Stimulated activated CD4-positive, alpha-beta T cell treated with anti-CD3 and anti-CD28 coated beads, Interleukin-15, amount 100 ng/mL, for 1 hour (primary cell): ENCODE measurements at regions not wholly inside any gene's neighbourhood (a gene's known extent, or its start where the extent isn't known, plus 50 kb on each side); places are given as distances from the start of the nearest gene placed in this dataset.
"Not testable (repeated sequence)": the region's sequence is repeated elsewhere in the genome, so short reads cannot be mapped to it uniquely, and the experiment has no call there.

Source experiments
- DNase-seq, 2 donors: peaks; one replicate each; pipeline ENCODE4 v3.0.0-alpha.2; 2020; ENCODE audit warnings: low read depth in 1 of 2, low spot score in 1 of 2

- DNase-seq: no peak
Measured at GRCh38 chr4:54571293-54572151, 86.2 kb upstream of the KIT start.

GRCh38 chr4:54572152-54572542, 85.6 kb upstream of the KIT start:
- no peak for DNase-seq

DNA sequence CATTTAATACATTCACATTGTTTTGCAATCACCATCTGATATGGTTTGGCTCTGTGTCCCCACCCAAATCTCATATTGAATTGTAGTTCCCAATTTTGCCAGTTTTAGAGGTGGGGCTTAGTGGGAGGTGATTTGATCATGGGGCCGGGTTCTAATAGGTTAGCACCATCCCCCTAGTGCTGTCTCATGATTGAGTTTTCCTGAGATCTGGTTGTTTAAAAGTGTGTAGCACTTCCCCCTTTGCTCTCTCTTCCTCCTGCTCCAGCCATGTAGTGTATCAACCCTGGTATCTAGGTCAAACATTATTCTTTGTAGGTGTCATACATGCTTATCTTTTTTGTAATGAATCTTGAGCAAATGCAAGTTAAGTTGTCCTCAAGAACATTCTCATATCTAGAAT, 83.3 kb upstream of the KIT start:
- no peak for DNase-seq

DNA sequence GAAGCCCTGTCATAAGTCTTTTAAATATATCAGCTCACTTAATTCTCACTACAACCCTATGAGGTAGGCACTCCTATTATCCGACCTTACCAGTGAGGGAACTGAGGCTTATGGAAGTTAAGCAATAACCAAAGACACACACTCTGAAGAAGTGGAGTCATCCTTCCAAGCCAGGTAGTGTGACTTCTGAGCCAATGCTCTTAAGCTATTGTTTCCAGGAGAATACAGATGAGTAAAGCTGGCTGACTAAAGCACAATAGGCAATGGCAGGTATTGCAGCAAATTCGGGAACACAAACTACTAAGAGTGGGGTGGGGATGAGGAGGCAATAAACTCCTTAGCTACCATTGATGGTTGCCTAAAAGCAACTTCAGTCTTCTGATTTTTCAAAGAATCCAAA, 81.8 kb upstream of the KIT start:
- no peak for DNase-seq

DNA sequence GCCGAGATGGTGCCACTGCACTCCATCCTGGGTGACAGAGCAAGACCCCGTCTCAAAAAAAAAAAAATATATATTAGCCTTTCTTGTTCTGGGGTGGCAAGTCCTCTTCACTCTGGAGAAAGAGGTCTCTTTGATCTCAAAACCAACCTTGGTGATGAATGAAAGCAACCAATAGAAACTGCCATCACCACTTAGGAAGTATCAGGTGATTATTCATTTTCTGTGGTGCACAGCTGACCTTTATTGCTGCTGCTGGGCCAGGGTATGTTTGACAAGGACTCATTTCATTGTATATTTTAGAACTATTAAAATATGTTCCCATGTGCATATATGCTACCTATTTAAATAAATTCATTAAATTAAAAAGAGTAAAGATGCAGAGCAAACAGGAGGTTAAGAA, 76.0 kb upstream of the KIT start:
- DNase-seq: no peak

GRCh38 chr4:54585321-54586000, 72.3 kb upstream of the KIT start:
- DNase-seq: no peak

DNA sequence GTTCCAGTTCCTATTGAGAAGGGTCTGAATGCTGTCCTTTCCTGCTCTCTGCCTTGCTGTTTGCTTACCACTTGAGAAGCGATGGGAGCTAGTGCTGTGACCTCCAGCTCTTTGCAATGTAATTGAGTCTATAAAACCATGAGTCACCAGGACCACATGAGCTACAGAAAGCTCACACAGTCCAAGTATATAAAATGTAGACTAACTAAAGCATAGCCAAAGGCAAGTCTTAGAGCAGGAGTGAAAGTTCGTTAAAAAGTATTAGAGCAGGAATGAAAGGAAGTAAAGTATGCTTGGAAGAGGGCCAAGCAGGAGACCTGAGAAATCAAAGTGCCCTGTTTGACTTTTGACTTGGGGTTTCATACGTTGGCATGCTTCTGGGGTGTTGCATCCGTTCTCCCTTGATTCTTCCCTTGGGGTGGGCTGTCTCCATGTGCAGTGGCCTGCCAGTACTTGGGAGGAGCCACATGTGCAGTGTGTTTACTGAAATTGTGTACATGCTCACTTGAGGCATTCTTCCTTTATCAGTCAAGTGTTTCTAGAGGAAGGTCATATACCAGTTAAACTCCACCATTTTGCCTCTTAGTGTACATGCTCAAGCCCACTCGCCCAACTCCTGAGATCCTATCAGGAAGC, 71.3 kb upstream of the KIT start:
- DNase-seq: no peak

DNA sequence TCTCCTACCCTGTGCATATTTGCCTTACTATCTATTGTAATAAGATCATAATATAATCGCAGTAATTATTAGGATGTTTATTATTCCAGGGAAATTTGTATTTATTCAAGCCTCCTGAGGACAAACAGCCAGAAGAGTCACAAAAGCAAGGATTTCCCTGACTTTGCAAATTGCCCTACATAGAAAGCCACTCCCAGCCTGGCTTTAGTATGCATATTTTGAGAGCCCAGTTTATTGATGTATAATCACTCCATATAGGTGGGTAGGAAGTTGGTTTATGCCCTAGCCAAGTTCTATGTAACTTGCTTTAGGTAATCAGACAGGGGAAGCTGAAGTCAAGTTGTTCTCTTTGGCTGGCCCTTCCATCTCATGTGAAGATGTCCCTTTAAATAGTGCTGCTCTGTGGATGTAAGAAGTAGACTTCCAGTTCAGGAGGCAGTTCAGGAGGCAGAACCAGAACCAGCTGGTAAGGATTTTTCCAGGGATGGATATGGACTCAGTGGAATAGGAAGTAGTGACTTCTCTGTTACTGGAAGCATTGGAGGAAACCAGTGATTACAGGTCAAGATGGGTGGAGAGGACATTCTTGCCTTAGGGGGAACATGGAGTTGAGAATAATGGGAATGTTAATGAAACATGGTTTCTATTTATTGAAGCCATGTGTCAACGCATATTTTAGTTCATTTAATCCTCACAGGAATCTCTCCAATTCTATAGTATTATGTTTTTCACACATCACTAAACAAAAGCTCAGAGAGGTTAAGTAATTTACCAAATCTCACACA, 70.5 kb upstream of the KIT start:
- no peak for DNase-seq

GRCh38 chr4:54588404-54588803, 69.4 kb upstream of the KIT start:
- DNase-seq: no peak

- DNase-seq: no peak
Measured at GRCh38 chr4:54589586-54589985, 68.2 kb upstream of the KIT start.

DNA sequence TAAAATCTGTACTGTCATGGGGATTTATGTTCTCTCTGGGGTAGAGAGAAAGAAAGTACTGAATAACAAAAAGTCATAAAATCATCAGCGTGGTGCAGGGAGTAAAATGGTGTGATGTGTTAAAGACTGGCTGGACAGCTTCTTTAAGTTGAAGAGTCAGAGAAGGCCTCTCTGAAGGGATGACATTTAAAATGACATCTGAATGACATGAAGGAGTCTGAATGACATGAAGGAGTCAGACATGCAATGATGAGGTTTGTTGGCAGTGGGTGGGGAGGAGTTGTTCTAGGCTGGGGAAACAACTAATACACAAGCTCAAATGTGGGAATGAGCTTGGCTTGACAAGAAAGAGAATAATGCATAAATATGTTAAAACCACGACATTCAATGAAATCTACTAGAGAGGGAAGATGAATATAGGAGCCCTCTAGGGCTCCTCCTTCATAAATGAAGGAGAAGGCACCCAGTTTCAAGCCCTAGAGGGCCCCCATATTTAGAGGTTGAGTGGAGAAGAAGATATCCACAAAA, 63.9 kb upstream of the KIT start:
- DNase-seq: no peak

DNA sequence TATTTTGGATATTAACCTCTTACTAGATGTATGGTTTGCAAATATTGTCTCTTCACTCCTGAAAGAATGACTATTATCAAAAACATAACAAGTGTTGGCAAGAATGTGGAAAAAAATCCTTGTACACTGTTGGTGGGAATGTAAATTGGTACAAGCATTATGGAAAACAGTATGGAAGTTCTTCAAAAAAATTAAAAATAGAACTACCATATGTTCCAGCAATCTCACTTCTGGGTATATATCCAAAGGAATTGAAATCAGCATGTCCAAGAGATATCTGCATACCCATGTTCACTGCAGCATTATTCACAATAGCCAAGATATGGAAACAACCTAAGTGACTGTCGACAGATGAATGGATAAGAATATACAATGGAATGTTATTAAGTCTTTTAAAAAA, 61.6 kb upstream of the KIT start:
- DNase-seq: no peak

GRCh38 chr4:54597678-54598077, 60.1 kb upstream of the KIT start:
- DNase-seq: not testable (repeated sequence)

DNA sequence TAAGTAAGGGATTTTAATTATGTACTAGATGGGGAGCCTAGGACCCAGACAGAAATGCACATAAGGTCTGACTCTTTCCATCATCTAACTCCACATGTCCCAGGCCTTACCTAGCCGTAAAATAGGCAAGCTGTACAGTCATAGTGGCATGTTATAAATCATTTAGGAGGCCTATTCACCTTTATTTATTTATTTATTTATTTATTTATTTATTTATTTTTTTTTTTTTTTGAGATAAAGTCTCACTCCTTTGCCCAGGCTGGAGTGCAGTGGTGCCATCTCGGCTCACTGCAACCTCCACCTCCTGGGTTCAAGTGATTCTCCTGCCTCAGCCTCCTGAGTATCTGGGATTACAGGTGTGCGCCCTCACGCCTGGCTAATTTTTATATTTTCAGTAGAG, 55.6 kb upstream of the KIT start:
- DNase-seq: not testable (repeated sequence)

- no peak for DNase-seq
Measured at GRCh38 chr4:54607067-54607466, 50.7 kb upstream of the KIT start.

DNA sequence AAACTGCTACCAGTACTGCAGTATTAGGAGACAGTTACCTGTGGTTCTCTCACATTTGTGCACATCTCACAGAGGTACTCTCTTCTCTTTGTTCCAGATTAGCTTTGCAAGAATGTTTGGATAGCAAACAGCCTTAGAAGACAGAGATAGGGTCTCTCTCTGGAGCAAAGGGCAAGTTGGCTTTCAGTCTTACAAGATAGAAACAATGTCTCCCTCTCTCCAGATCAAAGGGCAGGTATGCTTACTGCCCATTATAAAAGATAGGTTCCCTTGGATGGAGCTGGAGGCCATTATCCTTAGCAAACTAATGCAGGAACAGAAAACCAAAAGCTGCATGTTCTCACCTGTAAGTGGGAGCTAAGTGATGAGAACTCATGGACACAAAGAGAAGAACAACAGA, 50.2 kb upstream of the KIT start:
- no peak for DNase-seq
